Thyroid gland (tissue), 4 donors: ENCODE measurements at regions not wholly inside any gene's neighbourhood (a gene's known extent, or its start where the extent isn't known, plus 50 kb on each side); places are given as distances from the start of the nearest gene placed in this dataset.

Source experiments
- DNase-seq, 2 donors: peaks; one replicate each; pipeline ENCODE4 v3.0.0-alpha.2; 2019
- H3K27ac ChIP-seq, 3 donors: fragments of 200-600 bp; sonication (generic); 1 replicate in 2 of 3; 2 replicates in 1 of 3; pipeline ENCODE4 v1.5.1; 2016 to 2019; ENCODE audit warnings: mild to moderate bottlenecking in 1 of 3, moderate library complexity in 1 of 3
- H3K27me3 ChIP-seq: fragments of 200-600 bp; sonication (generic); one replicate; pipeline ENCODE4 v1.5.1; 2019
- H3K36me3 ChIP-seq, 2 donors: fragments of 200-600 bp; sonication (generic); one replicate each; pipeline ENCODE4 v1.5.1; 2016 to 2019
- H3K4me1 ChIP-seq, 2 donors: fragments of 200-600 bp; sonication (generic); one replicate each; pipeline ENCODE4 v1.5.1; 2017 to 2019
- H3K4me3 ChIP-seq, 3 donors: fragments of 200-600 bp; sonication (generic); replicated peaks in 1 of 3; 1 replicate in 2 of 3; 2 replicates in 1 of 3; pipeline ENCODE4 v1.5.1; 2016; ENCODE audit warnings: mild to moderate bottlenecking in 1 of 3
- H3K9me3 ChIP-seq: fragments of 200-600 bp; sonication (generic); one replicate; pipeline ENCODE4 v1.5.1; 2017
- POLR2A ChIP-seq, 2 donors: fragments of 450-650 bp; IDR thresholded peaks; one replicate each; pipeline ENCODE4 v1.6.1; 2017; ENCODE audit warnings: antibody characterized with exemption in 2 of 2, mild to moderate bottlenecking in 2 of 2, moderate library complexity in 1 of 2
- WGBS, 2 donors: methylation state at CpG; one replicate each; pipeline ENCODE4 v1.1.5; 2017; 5-methylcytosine and 5-hydroxymethylcytosine counted together
- intact Hi-C: fragments of 100-400 bp; cut with DNase I; formaldehyde crosslinking; loops from one replicate; pipeline ENCODE4 v1.15.1; 2023
- TF ChIP-seq, protein P1 (sequence below), 6 experiments: fragments of 200-600 bp in 3 of 6; fragments of 450-650 bp in 3 of 6; sonication (generic) in 3 of 6; IDR thresholded peaks; one replicate each; pipeline ENCODE4 v1.5.1; 2016 to 2019; ENCODE audit warnings: antibody characterized with exemption in 6 of 6, mild to moderate bottlenecking in 2 of 6, inconsistent platforms in 1 of 6, moderate library complexity in 1 of 6

DNA sequence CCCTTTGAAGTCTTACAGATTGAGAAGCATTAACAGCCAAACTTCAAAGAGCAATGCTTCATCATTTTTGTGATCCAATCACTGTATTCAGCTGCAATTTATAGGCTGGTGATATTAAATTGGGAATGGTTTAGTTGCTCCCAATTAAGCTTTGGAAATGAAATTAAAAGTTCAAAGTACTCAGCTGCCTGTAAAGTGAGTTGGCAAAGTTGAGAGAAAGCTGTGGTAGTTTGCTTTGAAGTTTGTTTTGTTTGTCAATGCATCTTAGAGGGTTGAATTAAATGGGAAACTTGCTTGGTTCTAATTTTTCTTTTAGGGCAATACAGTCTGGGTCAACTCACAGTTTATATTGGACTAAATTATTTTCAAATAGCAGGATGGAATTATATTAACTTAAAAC, 238.4 kb upstream of the CTSO start:
- no peak for TF ChIP-seq POLR2A (IDR thresholded peaks at IDR 0.05)
- TF ChIP-seq, protein P1, sequence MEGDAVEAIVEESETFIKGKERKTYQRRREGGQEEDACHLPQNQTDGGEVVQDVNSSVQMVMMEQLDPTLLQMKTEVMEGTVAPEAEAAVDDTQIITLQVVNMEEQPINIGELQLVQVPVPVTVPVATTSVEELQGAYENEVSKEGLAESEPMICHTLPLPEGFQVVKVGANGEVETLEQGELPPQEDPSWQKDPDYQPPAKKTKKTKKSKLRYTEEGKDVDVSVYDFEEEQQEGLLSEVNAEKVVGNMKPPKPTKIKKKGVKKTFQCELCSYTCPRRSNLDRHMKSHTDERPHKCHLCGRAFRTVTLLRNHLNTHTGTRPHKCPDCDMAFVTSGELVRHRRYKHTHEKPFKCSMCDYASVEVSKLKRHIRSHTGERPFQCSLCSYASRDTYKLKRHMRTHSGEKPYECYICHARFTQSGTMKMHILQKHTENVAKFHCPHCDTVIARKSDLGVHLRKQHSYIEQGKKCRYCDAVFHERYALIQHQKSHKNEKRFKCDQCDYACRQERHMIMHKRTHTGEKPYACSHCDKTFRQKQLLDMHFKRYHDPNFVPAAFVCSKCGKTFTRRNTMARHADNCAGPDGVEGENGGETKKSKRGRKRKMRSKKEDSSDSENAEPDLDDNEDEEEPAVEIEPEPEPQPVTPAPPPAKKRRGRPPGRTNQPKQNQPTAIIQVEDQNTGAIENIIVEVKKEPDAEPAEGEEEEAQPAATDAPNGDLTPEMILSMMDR (IDR thresholded peaks at IDR 0.05): no peak
- H3K27ac ChIP-seq: no peak overlapping the region
- intact Hi-C loops: no loop called here

DNA sequence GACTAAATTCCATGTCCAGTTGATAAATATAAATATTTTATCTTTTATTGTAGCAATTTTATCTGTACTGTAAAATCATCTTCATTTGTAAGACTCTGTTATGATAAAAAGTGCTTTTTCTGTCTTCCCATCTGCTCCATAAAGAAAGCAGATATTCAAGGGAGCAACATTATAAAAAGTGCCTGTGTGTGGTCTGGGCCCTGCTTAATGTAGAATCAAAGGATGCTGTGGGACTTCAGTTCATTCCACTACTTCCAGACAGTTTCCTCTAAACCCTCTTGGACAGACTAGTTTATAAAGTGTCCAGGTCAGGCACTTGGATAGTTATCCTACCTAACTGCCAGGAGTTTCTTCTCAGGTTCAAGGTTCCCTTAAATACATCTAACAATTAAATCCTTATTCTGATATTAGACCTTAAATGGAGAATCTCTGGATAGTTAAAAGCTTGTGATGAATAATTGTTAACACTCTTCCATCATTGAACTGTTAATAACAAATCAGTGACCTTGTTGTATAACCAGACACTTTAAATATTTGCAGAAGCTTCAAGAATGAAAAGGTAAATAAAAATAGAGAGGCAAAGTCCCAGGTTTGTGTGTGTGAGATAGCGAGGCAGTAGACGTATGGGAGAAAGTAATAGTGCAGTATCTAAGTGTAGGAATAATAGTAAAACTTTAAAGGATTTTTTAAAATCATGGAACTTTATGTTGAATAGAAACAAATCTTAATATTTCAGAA, 237.5 kb upstream of the CTSO start:
- Histone ChIP-seq H3K9me3 (no peaks in the 10 kb centered on the region), H3K4me1 (no peaks in the 10 kb centered on the region), H3K27ac (no peak overlapping the region), H3K4me3 (no peak overlapping the region), H3K27me3 (no peaks in the 10 kb centered on the region), H3K36me3 (no peaks in the 10 kb centered on the region)
- TF ChIP-seq POLR2A (IDR thresholded peaks at IDR 0.05): no peak
- TF ChIP-seq, protein P1 (IDR thresholded peaks at IDR 0.05): no peak
- 94 to 96% methylated on average over 2 of the region's 2 CpGs for WGBS, 2 donors
- DNase-seq: no peak
- intact Hi-C loops: no loop called here

More for the DNA sequence above, 238.4 kb upstream of the CTSO start:
- Histone ChIP-seq H3K4me1 (no peaks in the 10 kb centered on the region), H3K4me3 (no peak overlapping the region), H3K9me3 (no peaks in the 10 kb centered on the region), H3K36me3 (no peaks in the 10 kb centered on the region), H3K27me3 (no peaks in the 10 kb centered on the region)
- no peak for DNase-seq

DNA sequence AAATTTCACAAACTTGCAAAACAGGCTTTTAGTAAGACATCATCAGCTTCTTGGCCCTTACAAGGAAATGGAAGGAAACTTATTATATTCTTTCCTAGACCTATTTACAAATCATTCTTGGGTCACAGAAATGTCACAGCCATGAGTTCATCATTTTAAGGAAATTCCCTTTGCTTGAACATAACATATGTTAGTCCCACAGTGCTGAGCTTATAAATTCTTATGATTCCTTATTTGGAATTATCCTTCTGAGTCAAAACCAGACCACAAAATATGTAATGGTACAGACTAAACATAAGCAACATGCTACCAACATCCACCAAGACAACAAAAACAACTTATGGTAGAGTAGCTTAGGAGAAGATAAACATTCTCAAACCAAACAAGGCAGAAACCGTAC, 236.9 kb upstream of the CTSO start:
- H3K36me3 ChIP-seq: no peaks in the 10 kb centered on the region
- H3K4me1 ChIP-seq: no peaks in the 10 kb centered on the region
- H3K27me3 ChIP-seq: no peaks in the 10 kb centered on the region
- intact Hi-C loops: no loop called here
- H3K27ac ChIP-seq: no peak overlapping the region
- H3K4me3 ChIP-seq: no peak overlapping the region
- TF ChIP-seq, protein P1 (IDR thresholded peaks at IDR 0.05): no peak
- no peak for TF ChIP-seq POLR2A (IDR thresholded peaks at IDR 0.05)
- no peak for DNase-seq
- H3K9me3 ChIP-seq: no peaks in the 10 kb centered on the region
- 86 to 88% methylated on average over 1 of the region's 1 CpG for WGBS, 2 donors

DNA sequence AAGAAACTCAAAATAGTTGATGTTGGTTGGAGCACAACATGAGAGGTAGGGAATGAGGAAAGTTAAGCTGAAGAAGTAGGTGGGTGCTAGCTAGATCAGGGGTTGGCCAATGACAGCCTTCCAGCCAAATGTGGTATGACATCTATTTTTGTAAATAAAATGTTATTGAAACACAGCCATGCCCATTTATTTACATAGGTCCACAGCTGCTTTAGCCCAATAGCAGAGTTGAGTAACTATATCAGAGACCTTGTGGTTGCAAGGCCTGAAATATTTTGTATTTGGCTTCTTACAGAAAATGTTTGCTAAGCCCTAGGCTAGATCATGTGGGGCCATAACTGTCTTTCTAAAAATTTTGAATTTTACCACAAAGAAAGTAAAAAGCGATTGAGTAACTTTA, 234.9 kb upstream of the CTSO start:
- H3K36me3 ChIP-seq: no peaks in the 10 kb centered on the region
- H3K27ac ChIP-seq: no peak overlapping the region
- no peaks in the 10 kb centered on the region for H3K9me3 ChIP-seq
- H3K4me1 ChIP-seq: no peaks in the 10 kb centered on the region
- H3K4me3 ChIP-seq: no peak overlapping the region
- TF ChIP-seq, protein P1 (IDR thresholded peaks at IDR 0.05): no peak
- no peak for TF ChIP-seq POLR2A (IDR thresholded peaks at IDR 0.05)
- H3K27me3 ChIP-seq: no peaks in the 10 kb centered on the region
- WGBS, 2 donors: 94% methylated on average over 1 of the region's 1 CpG
- no peak for DNase-seq
- intact Hi-C loops: no loop called here

DNA sequence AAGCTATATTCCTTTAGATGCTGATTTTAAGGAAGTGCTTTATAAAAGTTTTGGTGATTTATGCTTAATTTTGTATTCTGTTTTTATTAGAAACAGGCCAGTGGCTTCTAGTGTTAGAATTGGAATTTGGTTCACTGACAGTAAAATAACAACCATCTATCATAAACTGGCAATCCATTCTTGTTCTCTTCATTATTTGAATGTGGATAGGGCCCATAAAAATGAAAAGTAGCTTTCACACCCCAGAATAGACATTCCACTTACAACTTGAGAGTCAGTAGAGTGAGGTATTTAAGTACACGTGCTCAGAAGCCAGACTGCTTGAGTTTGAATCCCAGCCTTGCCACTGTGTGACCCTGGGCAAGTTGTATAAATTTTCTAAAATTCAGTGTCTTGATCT, 232.4 kb upstream of the CTSO start:
- no peak for DNase-seq
- H3K4me3 ChIP-seq: no peak overlapping the region
- TF ChIP-seq POLR2A (IDR thresholded peaks at IDR 0.05): no peak
- TF ChIP-seq, protein P1 (IDR thresholded peaks at IDR 0.05): no peak
- H3K27me3 ChIP-seq: no peaks in the 10 kb centered on the region
- no peaks in the 10 kb centered on the region for H3K9me3 ChIP-seq
- intact Hi-C loops: no loop called here
- H3K4me1 ChIP-seq: no peaks in the 10 kb centered on the region
- no peaks in the 10 kb centered on the region for H3K36me3 ChIP-seq
- WGBS, 2 donors: 25 to 46% methylated on average over 1 of the region's 1 CpG
- no peak overlapping the region for H3K27ac ChIP-seq
